Activated CD4-positive, alpha-beta T cell treated with anti-CD3 and anti-CD28 coated beads, Interleukin-2, Interleukin-6, amounts not matched to agents 100 ng/mL and 50 ng/mL, durations not matched to agents 16 hours and 8 hours (primary cell): ENCODE measurements at regions not wholly inside any gene's neighbourhood (a gene's known extent, or its start where the extent isn't known, plus 50 kb on each side); places are given as distances from the start of the nearest gene placed in this dataset.

ENCODE experiments used
- DNase-seq: peaks from one replicate; pipeline ENCODE4 v3.0.0-alpha.2; 2020

DNA sequence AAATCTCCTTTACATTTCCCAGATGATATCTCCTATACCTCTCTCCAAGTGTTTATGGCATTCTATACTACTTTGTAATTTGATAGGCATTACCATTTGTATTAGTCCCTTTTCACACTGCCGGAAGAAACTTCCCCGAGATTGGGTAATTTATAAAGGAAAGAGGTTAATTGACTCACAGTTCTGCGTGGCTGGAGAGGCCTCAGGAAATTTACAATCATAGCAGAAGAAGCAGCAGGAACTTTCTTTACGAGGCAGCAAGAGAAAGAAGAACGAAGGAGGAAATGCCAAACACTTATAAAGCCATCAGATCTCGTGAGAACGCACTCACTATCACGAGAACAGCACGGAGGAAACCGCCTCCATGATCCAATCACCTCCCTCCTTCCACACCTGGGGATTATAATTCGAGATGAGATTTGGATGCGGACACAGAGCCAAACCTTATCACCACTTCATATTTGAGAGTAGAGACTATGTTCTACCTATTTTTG lies 1194.6 kb downstream of the SORCS1 start:
- no peak for DNase-seq

DNA sequence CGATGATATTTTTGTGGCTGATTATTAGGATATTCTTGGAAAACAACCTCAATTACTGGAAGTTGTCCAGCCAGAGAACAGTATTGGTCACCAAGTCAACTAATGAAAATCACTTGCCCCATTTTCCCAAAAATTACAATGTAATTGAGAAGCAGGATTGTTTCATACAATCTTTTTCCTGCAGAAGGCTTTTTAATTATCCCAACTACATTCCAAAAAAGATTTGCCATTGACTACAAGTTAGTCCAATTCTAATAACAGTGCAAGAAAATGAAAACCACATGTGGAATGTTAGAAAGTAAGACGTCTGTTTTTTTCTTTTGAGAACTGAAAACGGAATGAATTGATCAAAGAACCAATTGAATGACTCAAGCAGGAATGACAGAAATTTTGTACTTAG lies 1195.8 kb downstream of the SORCS1 start:
- no peak for DNase-seq

DNA sequence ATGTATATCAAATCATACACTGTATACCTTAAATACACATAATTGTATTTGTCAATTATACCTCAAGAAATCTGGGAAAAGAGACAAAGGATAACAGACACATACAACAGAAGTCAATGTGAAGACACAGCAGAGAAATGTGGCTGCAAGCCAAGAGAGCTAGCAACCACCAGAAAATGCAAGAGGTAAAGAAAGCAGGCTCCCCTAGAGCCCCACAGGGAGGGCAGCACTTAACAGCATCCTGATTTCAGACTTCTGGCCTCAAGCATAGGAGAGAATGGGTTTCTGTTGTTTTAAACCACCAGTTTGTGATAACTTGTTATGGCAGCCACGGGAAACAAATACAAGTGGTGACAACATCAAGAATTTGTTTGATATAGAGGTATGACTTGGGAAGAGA lies 1197.2 kb downstream of the SORCS1 start:
- DNase-seq: no peak

DNA sequence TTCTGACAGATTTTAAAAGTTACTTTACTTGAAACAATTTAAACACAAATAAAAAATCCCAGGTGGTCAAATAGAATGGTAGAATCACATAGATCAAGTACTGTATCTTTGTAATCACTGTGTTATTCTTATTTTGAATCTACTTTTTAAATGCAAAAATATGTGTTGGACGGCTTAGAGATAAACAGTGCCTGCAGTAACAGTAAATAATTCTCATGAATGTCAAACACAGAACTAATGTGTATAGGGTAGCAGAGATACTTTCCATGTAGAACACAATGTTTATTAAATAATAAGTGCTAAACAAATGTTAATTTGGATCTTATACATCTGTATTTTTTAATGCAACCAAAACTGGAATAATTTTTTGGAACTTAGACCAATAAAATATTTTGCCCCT lies 1199.4 kb downstream of the SORCS1 start:
- DNase-seq: no peak

DNA sequence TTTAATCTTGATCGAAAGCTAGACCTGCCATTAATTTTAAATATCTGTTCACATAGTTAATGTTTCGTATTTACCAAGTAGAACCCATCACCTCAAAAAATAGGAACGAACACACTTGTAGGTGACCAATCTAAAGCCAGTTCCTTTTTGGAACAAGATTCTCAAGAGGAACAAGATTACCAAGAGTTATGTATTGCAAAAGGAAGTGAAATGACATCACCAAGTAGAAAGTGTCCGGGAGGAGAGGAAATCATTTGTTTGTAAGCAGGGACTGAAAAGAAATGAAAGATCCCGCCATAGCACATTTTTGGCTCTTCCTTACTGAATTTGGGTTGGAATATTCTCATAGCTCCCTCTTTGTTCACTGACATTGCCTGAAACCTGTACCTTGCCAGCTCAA lies 1200.5 kb downstream of the SORCS1 start:
- no peak for DNase-seq

DNA sequence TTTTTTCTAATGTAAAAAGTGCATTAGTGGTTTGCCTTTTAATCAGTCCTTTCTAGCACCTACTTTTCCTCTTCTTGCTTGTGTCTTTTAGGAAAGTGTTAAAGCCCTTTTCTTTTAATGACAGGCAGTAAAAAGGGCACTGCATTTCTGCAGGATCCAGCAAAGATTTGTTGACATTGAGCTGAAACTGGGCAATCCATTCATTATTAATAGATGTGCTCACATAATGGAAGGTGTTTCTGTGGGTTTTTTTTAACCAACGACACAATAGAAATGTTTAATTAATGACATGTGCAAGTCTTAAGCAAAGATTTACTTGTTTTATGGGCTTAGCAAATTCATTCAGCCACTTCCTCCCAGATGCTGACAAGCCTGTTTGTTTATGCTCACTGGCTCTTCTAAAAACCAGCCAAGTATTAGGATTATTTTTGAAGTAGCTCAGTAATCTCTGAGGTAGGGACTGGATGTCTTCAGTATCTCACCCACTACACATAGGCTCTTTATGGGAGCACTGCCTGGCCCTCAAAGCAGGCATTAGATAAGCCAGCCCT lies 1201.1 kb downstream of the SORCS1 start:
- no peak for DNase-seq

DNA sequence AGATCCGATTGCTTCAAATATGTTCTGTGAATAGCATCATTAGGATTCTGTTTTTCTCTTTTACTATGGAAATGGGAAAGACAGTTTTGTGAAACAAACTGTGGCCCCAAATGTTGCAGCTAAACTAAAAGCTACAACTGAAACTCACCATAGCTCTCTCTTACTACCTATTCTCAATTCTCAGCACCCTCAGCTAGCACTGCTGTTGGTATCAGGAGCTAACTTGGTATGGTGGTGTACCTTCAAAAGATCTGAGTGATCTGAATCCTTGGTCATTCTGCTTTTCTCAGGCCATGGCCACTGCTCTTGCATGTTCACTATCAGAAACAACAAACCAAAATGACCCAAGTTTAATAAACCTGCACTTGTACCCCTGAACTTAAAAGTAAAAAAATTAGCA lies 1208.0 kb downstream of the SORCS1 start:
- no peak for DNase-seq

DNA sequence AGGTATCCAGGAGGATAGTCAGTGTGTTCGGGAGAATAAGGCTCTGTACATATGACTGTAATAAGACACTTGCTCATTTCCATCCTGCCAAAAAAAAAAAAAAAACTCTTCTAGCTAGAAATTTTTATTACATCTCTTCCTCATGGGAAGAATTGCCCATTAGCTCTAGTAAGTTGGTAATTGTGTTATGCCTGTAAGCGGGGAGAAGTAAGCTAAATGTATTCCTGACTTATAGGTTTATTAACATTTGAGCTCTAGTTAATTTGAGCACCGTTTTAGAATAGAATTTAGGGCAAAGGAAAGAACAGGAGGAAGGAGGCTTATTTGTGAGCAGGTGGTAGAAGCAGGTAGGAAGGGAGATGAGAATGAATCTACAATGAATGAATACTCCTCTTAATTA lies 1210.6 kb downstream of the SORCS1 start:
- DNase-seq: no peak

DNA sequence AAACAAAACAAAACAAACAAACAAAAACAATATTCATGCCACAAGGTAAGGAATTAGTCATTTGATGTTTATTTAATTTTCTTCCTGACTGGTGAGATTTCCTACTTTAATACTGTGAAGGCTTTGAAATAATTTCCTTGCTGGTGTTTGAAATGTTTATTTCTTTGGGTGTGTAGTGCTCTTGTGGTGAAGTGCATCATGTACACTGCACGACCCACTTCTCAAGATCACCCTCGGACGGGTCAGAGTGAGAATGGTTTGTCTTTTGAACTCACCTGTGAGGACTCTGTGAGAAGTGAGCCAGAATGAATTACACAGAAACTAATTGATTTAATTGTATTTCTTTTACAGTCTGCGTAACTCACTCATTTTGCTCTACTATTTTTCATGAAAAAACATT lies 1211.5 kb downstream of the SORCS1 start:
- DNase-seq: no peak

DNA sequence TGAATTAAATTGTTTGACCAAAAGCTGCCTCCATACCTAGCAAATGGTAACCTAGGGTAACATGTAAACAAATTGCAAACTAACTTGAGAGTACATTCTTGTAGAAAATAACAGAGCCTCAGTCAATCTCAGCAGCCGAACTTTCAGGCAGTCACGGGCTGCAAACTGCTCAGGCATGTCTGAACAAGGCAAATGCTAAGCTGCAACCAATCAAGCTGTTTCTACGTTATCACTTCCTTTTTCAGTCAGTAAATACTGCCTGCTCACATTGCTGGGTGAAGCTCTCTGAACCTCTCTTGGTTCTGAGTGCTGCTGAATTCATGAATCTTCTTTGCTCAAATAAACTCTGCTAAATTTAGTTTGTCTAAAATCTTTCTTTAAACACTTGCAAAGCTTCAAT lies 1212.4 kb downstream of the SORCS1 start:
- no peak for DNase-seq

DNA sequence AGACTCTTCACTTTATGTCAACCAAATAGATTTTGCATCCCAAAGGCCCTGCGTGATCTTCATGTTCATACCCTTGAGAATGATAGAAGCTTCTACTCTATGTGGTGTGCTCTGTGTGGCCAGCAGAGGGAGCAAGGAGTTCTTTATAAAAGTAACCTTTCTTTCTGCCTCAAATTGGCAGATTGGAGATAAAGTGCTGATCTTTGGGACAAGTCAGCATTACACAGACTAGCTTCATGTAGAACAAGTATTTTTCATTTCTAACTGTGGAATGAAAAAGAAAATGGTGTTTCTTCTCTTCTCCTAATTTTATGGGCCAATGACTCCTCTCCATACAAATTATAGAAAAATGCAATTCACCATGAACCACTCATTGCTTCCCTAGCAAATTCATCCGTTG lies 1214.1 kb downstream of the SORCS1 start:
- DNase-seq: peak; percentile 36

DNA sequence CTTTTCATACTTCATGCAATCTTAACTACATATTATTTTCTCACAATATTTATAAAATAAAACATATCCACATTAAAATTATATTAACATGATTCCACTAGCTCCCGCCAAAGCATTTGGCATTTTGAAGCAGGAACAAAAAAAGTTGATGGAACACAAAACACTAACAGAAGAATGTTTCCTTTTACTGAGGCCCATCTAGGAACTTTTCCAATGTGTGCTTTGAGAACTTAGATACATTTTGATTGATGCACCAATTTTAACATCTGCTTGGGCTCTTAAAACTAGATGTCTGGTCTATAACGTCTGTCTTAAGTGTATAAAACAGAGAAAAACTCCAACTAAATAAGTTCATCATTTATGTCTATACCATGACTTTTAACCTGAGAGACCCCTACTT lies 1214.8 kb downstream of the SORCS1 start:
- DNase-seq: no peak

DNA sequence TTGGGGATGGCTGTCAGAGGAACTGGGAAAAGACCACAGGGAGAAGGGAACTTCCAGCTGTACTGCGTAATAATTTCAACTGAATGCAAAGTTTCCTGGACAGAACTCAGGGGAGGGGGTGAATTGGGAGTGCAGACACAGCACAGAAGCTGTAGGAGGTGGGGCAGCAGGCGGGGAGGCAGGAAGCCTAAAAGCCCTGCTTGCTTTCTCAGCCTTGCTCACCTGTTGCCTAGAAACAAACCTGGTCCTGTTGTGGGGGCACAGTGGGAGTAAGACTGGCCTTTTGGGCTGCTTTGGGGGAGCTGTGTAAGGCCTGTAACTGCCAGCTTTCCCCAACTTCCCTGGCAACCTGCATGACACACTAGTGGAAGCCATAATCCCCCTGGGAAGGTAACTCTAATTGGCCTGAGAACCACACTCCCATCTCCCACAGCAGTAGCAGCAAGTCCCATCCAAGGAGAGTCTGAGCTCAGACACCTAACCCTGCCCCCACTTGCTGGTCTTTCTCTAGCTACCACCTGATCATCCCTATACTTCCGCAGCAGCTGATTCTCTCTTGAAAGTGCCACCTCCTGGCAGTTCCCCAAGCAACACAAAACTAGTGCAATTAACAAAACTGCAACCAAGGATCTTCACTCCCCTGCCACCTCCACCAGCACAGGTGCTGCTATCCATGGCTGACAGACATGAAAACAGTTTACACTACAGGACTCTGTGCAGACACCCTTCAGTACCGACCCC lies 1239.3 kb downstream of the SORCS1 start:
- DNase-seq: no peak

DNA sequence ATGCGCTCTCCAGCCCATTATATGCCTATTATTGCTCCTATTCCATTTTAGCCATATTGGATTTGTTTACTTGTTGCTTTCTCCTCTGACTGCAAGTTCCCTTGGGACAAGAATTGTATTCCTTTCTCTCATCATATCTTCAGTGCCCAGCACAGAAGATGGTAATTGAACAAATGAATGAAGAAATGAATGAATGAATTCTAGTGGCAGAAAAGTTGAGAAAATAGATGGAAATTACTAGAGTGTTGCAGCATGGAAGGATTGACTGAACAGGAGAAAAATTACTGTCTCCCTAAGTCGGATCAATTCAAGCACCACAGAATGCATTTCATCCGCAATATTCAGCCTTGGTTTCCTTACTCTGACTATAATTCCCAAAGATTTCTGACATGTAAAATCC lies 1243.2 kb downstream of the SORCS1 start:
- DNase-seq: no peak

DNA sequence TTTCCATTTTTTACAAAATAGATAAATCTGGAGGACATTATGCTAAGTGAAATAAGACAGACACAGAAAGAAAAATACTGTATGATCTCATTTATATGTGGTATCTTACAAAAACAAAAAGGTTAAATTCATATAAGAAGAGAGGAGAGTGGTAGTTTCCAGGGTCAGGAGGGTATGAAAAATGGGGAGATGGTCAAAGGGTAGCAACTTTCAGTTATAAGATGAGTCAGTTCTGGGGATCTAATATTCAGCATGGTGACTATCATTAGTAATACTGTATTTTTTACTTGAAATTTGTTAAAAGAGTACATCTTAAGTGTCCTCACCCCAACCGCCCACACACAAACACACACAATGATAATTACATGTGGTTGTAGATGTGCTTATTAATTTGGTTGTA lies 1250.1 kb downstream of the SORCS1 start:
- no peak for DNase-seq

DNA sequence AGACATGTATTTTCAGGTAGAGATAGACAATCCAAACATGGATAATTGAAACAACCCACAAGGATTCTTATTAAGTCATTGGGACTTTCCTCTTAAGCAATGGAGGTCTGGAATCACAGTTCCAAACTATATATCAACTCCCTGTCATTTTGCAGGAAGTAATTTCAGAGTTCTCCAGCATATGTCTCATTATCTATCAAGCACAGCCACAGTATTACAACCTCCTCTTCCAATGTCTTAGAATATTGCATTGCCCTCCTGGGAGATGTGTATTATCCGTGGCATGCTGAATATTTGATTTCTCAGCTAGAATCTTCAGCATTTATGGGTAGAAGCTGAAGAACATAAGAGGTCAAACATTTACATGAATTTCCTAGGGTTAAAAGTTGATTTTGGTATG lies 1255.8 kb downstream of the SORCS1 start:
- DNase-seq: no peak

DNA sequence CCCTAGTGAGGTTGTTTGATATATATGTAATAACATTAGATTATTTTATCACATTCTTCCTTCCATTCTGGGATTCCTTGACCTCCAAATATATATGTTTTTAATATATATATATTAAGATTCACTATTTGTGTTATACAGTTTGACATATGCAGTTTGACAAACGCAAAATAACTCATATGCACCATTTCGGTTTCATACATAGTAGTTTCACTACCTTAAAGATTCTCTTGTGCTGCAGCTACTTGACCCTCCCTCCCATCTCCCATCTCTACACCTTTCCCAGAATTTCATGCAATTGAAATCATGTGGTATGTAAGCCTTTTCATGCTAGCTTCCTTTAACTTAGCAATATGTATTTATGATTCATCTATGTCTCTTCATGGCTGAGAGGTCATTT lies 1244.4 kb downstream of the SORCS3 start:
- DNase-seq: no peak

DNA sequence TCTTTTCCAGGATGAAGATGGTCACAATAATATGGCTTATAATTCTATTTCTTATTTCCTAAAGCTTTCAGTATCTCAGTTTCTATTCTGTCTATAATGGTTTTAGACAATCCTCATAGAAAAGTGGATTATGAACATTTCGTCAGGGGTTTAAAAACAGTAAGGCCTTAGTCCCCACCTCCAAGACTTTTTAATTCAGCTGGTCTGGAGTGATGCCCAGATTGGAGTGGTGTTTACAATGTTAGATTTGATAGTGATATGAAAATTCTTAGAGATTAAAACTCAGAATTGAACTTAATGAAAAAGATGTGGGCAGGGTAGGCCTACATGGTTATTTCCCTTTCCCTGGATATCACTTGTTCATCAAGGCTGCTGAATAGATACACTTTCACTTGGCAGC lies 1238.3 kb downstream of the SORCS3 start:
- DNase-seq: no peak

DNA sequence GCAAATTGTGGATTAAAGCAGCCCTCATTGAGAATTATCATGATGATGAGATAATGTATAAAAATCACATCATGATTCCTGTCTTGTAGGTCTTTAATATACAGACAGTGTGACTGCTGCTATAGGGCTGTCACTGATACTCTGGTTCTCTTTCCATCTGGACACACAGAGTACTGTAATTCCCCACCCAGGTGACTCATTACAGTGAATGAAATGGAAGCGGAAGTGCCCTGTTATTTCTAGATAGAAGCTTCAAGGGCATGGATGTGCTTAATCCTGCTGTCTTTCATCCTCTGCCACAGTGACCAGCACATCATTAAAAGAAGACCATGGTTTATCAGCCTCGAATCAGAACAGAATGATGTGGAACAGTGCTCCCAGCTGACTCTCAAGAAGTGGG lies 1234.0 kb downstream of the SORCS3 start:
- no peak for DNase-seq

DNA sequence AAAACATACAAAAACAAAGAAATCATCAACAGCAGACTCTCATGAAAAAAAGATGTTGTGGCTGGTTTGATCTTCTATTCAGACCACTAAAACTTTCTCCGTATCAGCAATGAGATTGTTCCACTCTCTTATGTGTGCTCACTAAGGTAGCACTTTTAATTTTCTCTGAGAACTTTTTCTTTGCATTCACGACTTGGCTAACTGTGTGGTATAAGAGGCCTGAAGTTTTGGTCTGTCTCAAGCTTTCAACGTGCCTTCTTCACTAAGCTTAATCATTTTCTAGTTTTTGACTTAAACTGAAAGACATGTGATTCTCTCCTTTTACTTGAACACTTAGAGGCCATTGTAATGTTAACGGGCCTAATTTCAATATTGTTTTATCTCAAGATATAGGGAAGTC lies 1231.6 kb downstream of the SORCS3 start:
- no peak for DNase-seq

DNA sequence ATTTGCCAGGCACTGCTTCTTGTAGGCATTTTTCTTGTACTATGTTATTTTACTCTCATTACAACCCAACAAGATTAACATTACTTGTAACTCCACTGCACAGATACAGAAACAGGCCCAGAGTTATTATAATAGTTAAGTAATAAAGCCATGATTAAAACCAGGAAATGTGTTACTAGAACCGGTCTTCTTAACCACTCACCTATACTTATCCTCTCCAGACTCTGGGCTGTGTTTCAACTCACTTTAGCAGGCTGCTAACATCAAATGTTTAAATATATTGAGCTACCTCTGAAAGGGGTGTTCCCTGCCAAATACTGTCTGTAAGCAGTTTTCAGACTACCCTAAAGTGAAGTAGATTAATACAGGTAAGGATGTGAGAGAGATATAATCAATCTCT lies 1227.8 kb downstream of the SORCS3 start:
- no peak for DNase-seq

DNA sequence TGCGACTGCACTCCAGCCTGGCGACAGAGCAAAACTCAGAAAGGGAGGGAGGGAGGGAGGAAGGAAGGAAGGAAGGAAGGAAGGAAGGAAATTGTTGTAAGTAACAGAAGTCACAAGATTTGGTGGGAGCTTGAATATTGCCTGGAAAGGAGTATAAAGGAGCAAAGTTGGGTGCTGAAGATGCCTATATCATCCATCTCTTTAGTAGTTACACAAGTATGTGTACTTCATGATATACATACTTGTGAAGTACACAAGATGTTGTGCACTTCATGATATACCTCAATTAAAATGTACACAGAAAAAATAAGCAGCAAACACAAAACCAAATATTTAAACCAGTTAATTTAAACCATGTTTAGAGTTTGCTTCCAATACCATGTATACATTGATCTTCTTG lies 1223.8 kb downstream of the SORCS3 start:
- DNase-seq: no peak

DNA sequence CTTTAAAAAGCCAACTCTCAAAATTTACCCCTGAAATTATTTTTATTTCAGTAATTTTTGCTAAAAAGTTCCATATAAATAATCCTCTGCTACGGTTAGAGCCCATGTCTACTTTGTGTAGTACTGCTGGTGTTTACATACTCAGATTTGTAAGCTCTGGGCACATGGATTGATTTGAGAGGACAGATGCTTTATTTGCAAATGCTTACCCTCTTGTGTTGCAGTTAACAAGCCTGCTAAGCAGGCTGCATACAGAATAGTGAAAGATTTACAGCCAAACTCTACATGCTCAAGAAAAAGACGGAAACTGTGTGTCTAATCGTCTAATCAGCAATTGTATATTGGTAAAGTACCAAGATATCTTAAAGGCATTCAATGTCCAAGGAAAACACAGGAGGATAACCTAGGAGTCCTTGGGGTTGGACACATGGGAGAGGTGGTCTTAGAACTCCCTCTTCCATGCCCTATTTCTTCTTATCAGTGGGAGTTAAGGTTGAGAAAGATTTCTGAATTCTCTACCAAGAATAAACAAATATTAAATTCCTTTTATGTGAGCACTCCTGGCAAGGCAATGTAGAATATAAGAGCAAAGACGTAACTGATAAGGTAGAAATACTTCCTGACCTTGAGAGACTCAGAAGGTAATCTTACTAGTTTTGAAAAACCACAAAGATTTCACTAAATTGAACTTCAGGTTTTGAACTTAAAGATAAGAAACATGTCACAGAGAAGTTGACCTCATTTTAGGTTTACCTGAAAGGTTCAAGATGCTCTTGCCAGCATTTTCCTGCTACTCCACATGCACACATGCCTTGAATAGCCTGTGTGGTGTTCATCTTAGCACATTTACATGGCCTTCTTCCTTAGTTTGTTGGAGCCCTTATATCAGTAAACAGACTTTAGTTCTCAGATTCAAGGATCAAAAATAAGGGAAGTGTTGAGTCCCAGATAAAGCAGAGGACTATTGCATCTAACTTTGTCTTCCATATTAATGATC lies 1216.5 kb downstream of the SORCS3 start:
- no peak for DNase-seq

DNA sequence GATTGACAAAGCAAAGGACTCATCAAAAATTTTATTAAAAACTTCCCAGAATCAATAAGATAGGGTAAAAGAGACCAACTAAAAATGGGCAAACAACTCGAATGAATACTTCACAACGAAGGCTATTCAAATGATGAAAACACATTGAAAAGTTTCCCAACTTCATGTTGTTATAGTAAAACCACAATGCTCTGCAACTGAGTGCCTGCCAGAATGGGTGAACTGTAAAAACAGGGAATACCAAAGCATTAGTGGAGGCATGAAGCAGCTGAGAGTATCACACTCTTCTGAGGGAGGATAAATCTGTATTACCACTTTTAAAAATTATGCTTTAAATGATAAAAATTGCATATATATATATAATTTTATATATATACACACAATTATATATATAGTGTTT lies 1214.7 kb downstream of the SORCS3 start:
- DNase-seq: no peak
